SK-N-SH (cell line): ENCODE measurements at regions not wholly inside any gene's neighbourhood (a gene's known extent, or its start where the extent isn't known, plus 50 kb on each side); places are given as distances from the start of the nearest gene placed in this dataset.

Experiments used
- CTCF ChIP-seq: fragments of 200-600 bp; sonication (generic); IDR thresholded peaks from 2 replicates; pipeline ENCODE4 v1.6.1; 2017; ENCODE audit warnings: antibody characterized with exemption, mild to moderate bottlenecking, moderate library complexity
- ELF1 ChIP-seq: IDR thresholded peaks from 2 replicates; pipeline ENCODE4 v1.4.0; 2012
- EP300 ChIP-seq, 2 experiments: IDR thresholded peaks; 2 replicates each; pipeline versions ENCODE4 v1.4.0 to v1.6.1; 2012; ENCODE audit warnings: borderline replicate concordance in 1 of 2, low read depth in 1 of 2, low read length in 1 of 2
- RAD21 ChIP-seq: IDR thresholded peaks from 2 replicates; pipeline ENCODE4 v1.6.1; 2012; ENCODE audit warnings: mild to moderate bottlenecking, low read length
- TAF1 ChIP-seq: IDR thresholded peaks from 2 replicates; pipeline ENCODE4 v1.6.1; 2012; ENCODE audit warnings: low read depth, mild to moderate bottlenecking, low read length, moderate library complexity, borderline replicate concordance

GRCh38 chr4:1579901-1580691 lies 104.0 kb downstream of the FAM53A start:
- no peak for TF ChIP-seq TAF1
- no peak for TF ChIP-seq EP300 (IDR thresholded peaks at IDR 0.05; ENCODE audit: borderline replicate concordance in 1 of 2, low read depth in 1 of 2, low read length in 1 of 2)
- no peak for TF ChIP-seq ELF1
- TF ChIP-seq RAD21, result no peak
- no peak for TF ChIP-seq CTCF
